ENCODE measurements at regions not wholly inside any gene's neighbourhood (a gene's known extent, or its start where the extent isn't known, plus 50 kb on each side); places are given as distances from the start of the nearest gene placed in this dataset.

GRCh38 chr7:142321391-142321790, 63.5 kb upstream of the PRSS58 start:
- Histone ChIP-seq H3K27ac (no peak overlapping the region), H3K4me3 (no peak overlapping the region), H3K36me3 (no peaks in the 10 kb centered on the region), H3K4me1 (no peaks in the 10 kb centered on the region), H3K9me3 (replicated peaks) (no peaks in the 10 kb centered on the region), H3K27me3 (peaks cover 34% of the 10 kb centered on the region)
- DNase-seq, result no peak

DNA sequence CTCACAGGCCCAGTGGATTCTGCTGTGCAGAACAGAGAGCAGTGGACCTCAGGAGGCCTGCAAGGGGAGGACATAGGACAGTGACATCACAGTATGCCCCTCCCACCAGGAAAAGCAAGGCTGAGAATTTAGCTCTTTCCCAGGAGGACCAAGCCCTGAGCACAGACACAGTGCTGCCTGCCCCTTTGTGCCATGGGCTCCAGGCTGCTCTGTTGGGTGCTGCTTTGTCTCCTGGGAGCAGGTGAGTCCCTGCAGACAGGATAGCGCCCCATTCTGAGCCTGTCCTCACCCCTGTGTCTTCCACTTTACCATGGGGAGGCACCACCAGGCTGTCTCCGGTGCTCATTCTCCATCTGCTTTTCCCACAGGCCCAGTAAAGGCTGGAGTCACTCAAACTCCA, 63.0 kb upstream of the PRSS58 start:
- Histone ChIP-seq H3K27me3 (peaks cover 38% of the 10 kb centered on the region), H3K27ac (no peak overlapping the region)

GRCh38 chr7:142319970-142320369, 62.1 kb upstream of the PRSS58 start:
- peaks cover 41% of the 10 kb centered on the region for H3K27me3 ChIP-seq
- DNase-seq, result peak in 1 of 2 experiments; percentile 22
- H3K4me3 ChIP-seq, result no peak overlapping the region
- no peaks in the 10 kb centered on the region for H3K4me1 ChIP-seq
- H3K9me3 ChIP-seq (replicated peaks), result no peaks in the 10 kb centered on the region
- no peaks in the 10 kb centered on the region for H3K36me3 ChIP-seq
- H3K27ac ChIP-seq, result no peak overlapping the region

More for the DNA sequence above, 63.0 kb upstream of the PRSS58 start:
- DNase-seq, result no peak
- Histone ChIP-seq H3K4me3 (no peak overlapping the region), H3K4me1 (no peaks in the 10 kb centered on the region), H3K36me3 (no peaks in the 10 kb centered on the region), H3K9me3 (replicated peaks) (no peaks in the 10 kb centered on the region)

GRCh38 chr7:142314281-142314680, 56.4 kb upstream of the PRSS58 start:
- H3K27ac ChIP-seq, result no peak overlapping the region
- no peaks in the 10 kb centered on the region for H3K4me1 ChIP-seq
- H3K36me3 ChIP-seq, result no peaks in the 10 kb centered on the region
- DNase-seq, result no peak
- H3K9me3 ChIP-seq (replicated peaks), result no peaks in the 10 kb centered on the region
- H3K4me3 ChIP-seq, result no peak overlapping the region
- peaks cover 29% of the 10 kb centered on the region for H3K27me3 ChIP-seq

DNA sequence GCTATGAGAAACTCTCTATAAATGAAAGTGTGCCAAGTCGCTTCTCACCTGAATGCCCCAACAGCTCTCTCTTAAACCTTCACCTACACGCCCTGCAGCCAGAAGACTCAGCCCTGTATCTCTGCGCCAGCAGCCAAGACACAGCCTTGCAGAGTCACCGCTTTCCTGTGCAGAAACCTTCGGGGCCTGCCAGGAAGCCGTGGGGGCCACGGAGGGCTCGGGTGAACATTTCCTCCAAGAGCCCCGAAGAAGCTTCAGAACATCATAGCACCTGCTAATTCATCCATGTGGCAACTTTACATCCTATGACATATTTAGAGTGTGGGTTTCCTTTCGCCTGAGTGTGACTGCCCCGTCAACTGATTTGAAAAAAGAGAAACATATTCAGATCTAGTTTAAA, 55.7 kb upstream of the PRSS58 start:
- H3K27ac ChIP-seq, result no peak overlapping the region
- H3K9me3 ChIP-seq (replicated peaks), result no peaks in the 10 kb centered on the region
- no peaks in the 10 kb centered on the region for H3K4me1 ChIP-seq
- H3K36me3 ChIP-seq, result no peaks in the 10 kb centered on the region
- peaks cover 22% of the 10 kb centered on the region for H3K27me3 ChIP-seq
- no peak overlapping the region for H3K4me3 ChIP-seq
- no peak for DNase-seq

DNA sequence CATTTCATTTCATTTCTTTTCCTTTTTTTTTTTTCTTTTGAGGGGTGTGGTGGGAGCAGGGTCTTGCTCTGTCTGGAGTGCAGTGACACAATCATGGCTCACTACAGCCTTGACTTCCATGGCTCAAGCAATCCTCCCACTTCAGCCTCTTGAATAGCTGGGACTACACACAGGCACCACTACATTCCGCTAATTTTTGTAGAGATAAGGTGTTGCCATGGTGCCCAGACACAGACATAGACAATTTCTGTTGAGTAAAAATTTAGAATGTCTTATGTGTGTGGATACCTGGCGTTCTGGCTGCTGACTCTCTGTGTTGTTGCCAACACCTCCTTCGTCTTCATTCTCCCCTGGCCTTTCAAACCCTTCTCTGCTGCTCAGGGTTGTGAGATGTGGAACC, 54.0 kb upstream of the PRSS58 start:
- H3K4me1 ChIP-seq, result no peaks in the 10 kb centered on the region
- no peak overlapping the region for H3K4me3 ChIP-seq
- DNase-seq, result no peak
- H3K27me3 ChIP-seq, result peaks cover 22% of the 10 kb centered on the region
- no peak overlapping the region for H3K27ac ChIP-seq
- no peaks in the 10 kb centered on the region for H3K36me3 ChIP-seq
- no peaks in the 10 kb centered on the region for H3K9me3 ChIP-seq (replicated peaks)

GRCh38 chr7:142308918-142309317, 51.1 kb upstream of the PRSS58 start:
- Histone ChIP-seq H3K4me3 (no peak overlapping the region), H3K36me3 (no peaks in the 10 kb centered on the region), H3K4me1 (no peaks in the 10 kb centered on the region), H3K27me3 (peaks cover 12% of the 10 kb centered on the region), H3K27ac (no peak overlapping the region), H3K9me3 (replicated peaks) (no peaks in the 10 kb centered on the region)
- DNase-seq, result no peak

- no peaks in the 10 kb centered on the region for H3K4me1 ChIP-seq
- no peak overlapping the region for H3K4me3 ChIP-seq
- DNase-seq, result no peak
- H3K9me3 ChIP-seq (replicated peaks), result no peaks in the 10 kb centered on the region
- no peak overlapping the region for H3K27ac ChIP-seq
- H3K36me3 ChIP-seq, result no peaks in the 10 kb centered on the region
- peaks cover 12% of the 10 kb centered on the region; the same call in 1 of the 2 replicates for H3K27me3 ChIP-seq
These were observed 50.5 kb upstream of the PRSS58 start for GRCh38 chr7:142308326-142308725.

Measured in SJCRH30 (cell line).